Tibial artery (tissue), 4 donors: ENCODE measurements at regions not wholly inside any gene's neighbourhood (a gene's known extent, or its start where the extent isn't known, plus 50 kb on each side); places are given as distances from the start of the nearest gene placed in this dataset.

Experiments used
- DNase-seq, 2 donors: peaks; one replicate each; pipeline ENCODE4 v3.0.0-alpha.2; 2019
- H3K27ac ChIP-seq, 2 donors: fragments of 200-600 bp; sonication (generic) in 1 of 2; 1 replicate in 1 of 2; 2 replicates in 1 of 2; pipeline ENCODE4 v1.5.1; 2018 to 2019; ENCODE audit warnings: mild to moderate bottlenecking in 1 of 2
- H3K27me3 ChIP-seq, 2 donors: fragments of 200-600 bp; sonication (generic) in 1 of 2; one replicate each; pipeline versions ENCODE4 v1.5.1 to v1.6.0; 2016 to 2019
- H3K36me3 ChIP-seq, 3 donors: fragments of 200-600 bp; sonication (generic) in 2 of 3; one replicate each; pipeline ENCODE4 v1.5.1; 2016 to 2019; ENCODE audit warnings: mild to moderate bottlenecking in 2 of 3
- H3K4me1 ChIP-seq, 4 donors: fragments of 200-600 bp; sonication (generic) in 2 of 4; 1 replicate in 3 of 4; 2 replicates in 1 of 4; pipeline ENCODE4 v1.5.1; 2016 to 2019
- H3K4me3 ChIP-seq, 2 donors: fragments of 200-600 bp; sonication (generic) in 1 of 2; 1 replicate in 1 of 2; 2 replicates in 1 of 2; pipeline ENCODE4 v1.5.1; 2018 to 2019; ENCODE audit warnings: mild to moderate bottlenecking in 2 of 2
- H3K9me3 ChIP-seq, 3 donors: fragments of 200-600 bp; sonication (generic) in 1 of 3; one replicate each; pipeline ENCODE4 v1.5.1; 2016 to 2019
- CTCF ChIP-seq, 2 experiments: fragments of 200-600 bp in 1 of 2; fragments of 450-650 bp in 1 of 2; IDR thresholded peaks; one replicate each; pipeline ENCODE4 v1.5.1; 2017 to 2019; ENCODE audit warnings: antibody characterized with exemption in 2 of 2, mild to moderate bottlenecking in 1 of 2, moderate library complexity in 1 of 2
- intact Hi-C: fragments of 100-400 bp; cut with DNase I; formaldehyde crosslinking; loops from one replicate; pipeline ENCODE4 v1.15.0; 2023; ENCODE audit warnings: low total_unique reads

- no peak for TF ChIP-seq CTCF (IDR thresholded peaks at IDR 0.05)
- H3K27me3 ChIP-seq: no peaks in the 10 kb centered on the region
- H3K27ac ChIP-seq: no peak overlapping the region
- H3K9me3 ChIP-seq: peaks cover 0 to 8% (median 0%) of the 10 kb centered on the region in 3 donors
- no peak overlapping the region for H3K4me3 ChIP-seq
- H3K4me1 ChIP-seq: no peaks in the 10 kb centered on the region
- intact Hi-C loops: no loop called here
- H3K36me3 ChIP-seq: no peaks in the 10 kb centered on the region
- DNase-seq: no peak
These were observed 189.0 kb upstream of the RARB start for GRCh38 chr3:25239042-25239441.

GRCh38 chr3:25246913-25247312, 181.2 kb upstream of the RARB start:
- no peak for DNase-seq
- H3K4me3 ChIP-seq: no peak overlapping the region
- no peak overlapping the region for H3K27ac ChIP-seq
- H3K27me3 ChIP-seq: no peaks in the 10 kb centered on the region
- peaks cover 0 to 4% (median 0%) of the 10 kb centered on the region in 3 donors for H3K36me3 ChIP-seq
- peaks cover 0 to 23% (median 0%) of the 10 kb centered on the region in 3 donors for H3K9me3 ChIP-seq
- no peak for TF ChIP-seq CTCF (IDR thresholded peaks at IDR 0.05)
- intact Hi-C loops: no loop called here
- H3K4me1 ChIP-seq: no peaks in the 10 kb centered on the region

- peaks cover 0 to 20% (median 8%) of the 10 kb centered on the region in 3 donors for H3K9me3 ChIP-seq
- TF ChIP-seq CTCF (IDR thresholded peaks at IDR 0.05): no peak
- intact Hi-C loops: no loop called here
- no peaks in the 10 kb centered on the region for H3K27me3 ChIP-seq
- H3K36me3 ChIP-seq: peaks cover 0 to 7% (median 0%) of the 10 kb centered on the region in 3 donors
- H3K4me3 ChIP-seq: no peak overlapping the region
- H3K4me1 ChIP-seq: no peaks in the 10 kb centered on the region
- H3K27ac ChIP-seq: no peak overlapping the region
- DNase-seq: no peak
These were observed 175.8 kb upstream of the RARB start for GRCh38 chr3:25252291-25252690.

GRCh38 chr3:25257026-25257425, 171.0 kb upstream of the RARB start:
- DNase-seq: no peak
- Histone ChIP-seq H3K27ac (no peak overlapping the region), H3K4me3 (no peak overlapping the region), H3K9me3 (peaks cover 0 to 8% (median 4%) of the 10 kb centered on the region in 3 donors), H3K4me1 (peaks cover 0 to 22% (median 5%) of the 10 kb centered on the region in 4 donors), H3K27me3 (no peaks in the 10 kb centered on the region), H3K36me3 (peaks cover 0 to 2% (median 0%) of the 10 kb centered on the region in 3 donors)
- no peak for TF ChIP-seq CTCF (IDR thresholded peaks at IDR 0.05)
- intact Hi-C loops: no loop called here

GRCh38 chr3:25259871-25260270, 168.2 kb upstream of the RARB start:
- no peaks in the 10 kb centered on the region for H3K36me3 ChIP-seq
- no peak overlapping the region for H3K4me3 ChIP-seq
- no peaks in the 10 kb centered on the region for H3K9me3 ChIP-seq
- TF ChIP-seq CTCF (IDR thresholded peaks at IDR 0.05): no peak
- no peaks in the 10 kb centered on the region for H3K27me3 ChIP-seq
- intact Hi-C loops: no loop called here
- DNase-seq: peak; percentile 32 to 71
- peak overlapping the region; percentile 14 to 18 for H3K27ac ChIP-seq
- H3K4me1 ChIP-seq: peaks cover 0 to 22% (median 5%) of the 10 kb centered on the region in 4 donors

- no peaks in the 10 kb centered on the region for H3K36me3 ChIP-seq
- no peak for DNase-seq
- TF ChIP-seq CTCF (IDR thresholded peaks at IDR 0.05): no peak
These were observed 165.7 kb upstream of the RARB start for GRCh38 chr3:25262322-25262721.

More at GRCh38 chr3:25262322-25262721, 165.7 kb upstream of the RARB start:
- intact Hi-C loops: no loop called here
- Histone ChIP-seq H3K9me3 (no peaks in the 10 kb centered on the region), H3K27me3 (no peaks in the 10 kb centered on the region), H3K4me1 (peaks cover 0 to 32% (median 7%) of the 10 kb centered on the region in 4 donors), H3K27ac (no peak overlapping the region), H3K4me3 (no peak overlapping the region)
